MV-4-11 (cell line): ENCODE measurements at regions not wholly inside any gene's neighbourhood (a gene's known extent, or its start where the extent isn't known, plus 50 kb on each side); places are given as distances from the start of the nearest gene placed in this dataset.
A peak's percentile ranks its signal among the peaks of the same experiment; 100 is the strongest.

Experiments
- DNase-seq: peaks from one replicate; lab custom pipeline; 2025; lab: John Stamatoyannopoulos, UW

DNA sequence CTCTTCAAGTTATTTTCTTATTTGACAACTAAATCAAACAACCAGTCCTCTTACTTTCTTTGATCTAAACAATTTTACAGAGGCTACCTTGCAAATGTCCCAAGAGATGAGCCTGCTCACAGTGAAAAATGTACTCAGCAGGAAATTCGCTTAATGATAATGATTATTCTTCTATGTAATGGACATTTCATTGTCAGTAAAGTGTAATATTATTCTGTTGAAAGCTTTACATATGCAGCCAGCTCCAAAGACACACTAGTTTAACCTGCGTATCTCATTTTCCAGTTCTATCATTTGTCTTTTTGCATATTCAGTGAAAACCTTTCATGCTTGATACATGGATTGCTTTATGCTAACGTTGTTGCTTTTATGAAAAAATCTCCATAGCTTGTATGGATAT is 758.7 kb upstream of the ZNF608 start:
- DNase-seq, result no peak

DNA sequence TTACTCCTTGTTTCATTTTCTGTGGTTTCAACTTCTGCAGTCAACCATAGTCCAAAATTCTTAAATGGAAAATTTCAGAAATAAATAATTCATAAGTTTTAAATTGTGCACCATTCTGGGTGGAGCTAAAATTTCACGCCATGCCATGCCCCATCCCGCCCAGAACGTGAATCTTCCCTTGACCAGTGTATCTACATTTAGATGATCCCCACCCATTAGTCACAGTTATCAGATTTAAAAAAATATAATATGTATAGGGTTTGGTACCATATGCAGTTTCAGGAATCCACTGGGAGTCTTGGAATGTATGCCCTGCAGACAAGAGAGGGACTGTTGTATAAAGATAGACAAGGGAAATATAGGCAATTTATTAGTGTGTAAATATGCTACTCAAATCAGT is 759.7 kb upstream of the ZNF608 start:
- DNase-seq, result no peak

DNA sequence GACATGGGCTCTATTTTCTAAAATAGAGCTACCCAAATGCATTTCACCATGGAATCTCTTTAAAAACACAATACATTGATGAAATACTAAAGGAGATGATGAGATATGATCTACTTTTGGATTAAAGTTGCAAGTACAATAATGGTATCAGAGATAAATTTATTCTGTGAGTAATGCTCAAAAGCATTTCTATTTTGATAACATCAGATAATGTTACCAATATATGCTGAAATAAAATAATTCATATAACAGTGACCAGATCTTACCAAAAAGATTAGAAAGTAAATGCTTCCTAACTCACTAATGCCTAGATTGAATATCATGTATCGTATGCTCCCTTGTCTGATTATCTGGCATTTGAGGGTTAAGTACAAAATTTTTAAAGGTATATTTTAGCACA is 761.8 kb upstream of the ZNF608 start:
- no peak for DNase-seq

DNA sequence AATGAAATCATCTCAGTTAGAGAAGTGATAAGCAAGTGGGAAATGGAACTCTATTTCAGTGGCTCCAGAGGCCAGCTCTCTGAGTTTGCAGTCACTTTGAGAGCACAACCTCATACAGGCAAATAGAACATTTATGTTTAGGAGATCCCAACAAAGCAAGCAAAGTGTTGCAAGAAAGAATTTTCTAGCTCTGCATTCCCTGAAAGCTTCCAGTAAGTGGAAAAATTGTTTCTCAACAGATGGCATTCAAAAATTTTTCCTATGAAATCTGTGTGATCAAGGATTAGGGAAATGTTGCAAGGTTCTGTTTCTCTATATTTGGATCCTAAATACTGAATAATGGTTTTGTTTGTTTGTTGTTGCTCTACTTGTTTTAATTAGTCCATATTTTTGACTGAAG is 764.2 kb upstream of the ZNF608 start:
- DNase-seq, result peak; percentile 37

DNA sequence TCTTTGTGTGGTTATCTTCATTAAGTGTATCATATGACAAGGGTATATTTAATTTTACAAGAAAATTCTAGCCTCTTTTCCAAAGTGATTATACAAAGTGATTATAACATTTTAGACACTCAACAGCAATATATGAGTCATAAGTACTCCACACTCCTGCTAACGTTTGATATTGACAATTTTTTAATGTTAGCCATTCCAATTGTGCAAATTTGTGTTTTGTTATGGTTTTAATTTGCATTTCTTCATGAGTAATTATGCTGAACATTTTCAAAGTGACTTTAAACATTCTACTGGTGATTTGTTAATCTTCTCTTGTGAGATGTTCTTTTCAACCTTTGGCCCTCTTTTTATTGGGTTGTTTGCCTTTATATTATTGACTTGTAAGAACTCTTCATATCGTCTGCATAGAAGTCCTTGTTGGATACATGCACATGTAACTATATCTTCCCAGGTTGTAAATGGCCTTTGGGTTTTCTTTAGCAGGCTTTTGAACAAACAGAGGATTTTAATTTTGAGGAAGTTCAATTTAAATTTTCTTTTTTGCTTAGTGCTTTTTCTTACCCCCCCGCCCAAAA is 771.6 kb upstream of the ZNF608 start:
- DNase-seq, result no peak

DNA sequence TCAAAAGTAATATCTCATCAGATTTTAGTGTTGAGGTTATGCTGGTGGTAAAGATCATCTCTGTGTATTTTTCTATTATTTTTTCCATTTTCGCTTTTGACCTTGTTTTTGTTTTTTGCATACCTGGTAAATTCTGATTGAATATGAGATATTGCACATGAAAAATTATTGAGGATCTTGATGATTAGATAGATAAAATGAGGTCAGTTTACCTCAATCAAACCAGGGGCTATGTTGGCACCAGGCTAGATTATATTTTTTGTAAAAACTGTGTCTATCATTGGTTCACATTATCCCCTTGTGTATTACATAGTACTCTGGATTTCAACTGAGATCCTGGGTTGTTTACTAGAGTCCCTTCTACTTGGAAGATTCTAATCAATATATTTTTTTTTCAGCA is 774.9 kb upstream of the ZNF608 start:
- no peak for DNase-seq

DNA sequence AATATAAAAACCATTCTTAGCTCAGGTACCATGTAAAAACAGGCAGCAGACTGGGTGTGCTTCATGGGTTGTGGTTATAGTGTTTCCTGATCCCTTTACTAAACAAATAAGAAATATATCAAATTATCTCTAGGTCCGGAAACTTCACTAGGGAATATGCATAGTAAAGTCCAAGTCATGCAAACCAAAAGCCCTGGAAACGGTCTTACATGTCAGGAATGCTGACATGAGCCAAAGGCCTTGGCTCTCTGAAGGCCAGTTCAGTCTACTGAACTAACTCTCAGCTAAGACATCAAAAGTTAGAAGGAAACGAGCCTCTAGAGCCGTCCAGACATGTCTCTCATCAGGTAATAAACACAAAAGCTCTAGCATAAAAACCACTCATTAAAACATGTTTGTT is 778.9 kb upstream of the ZNF608 start:
- DNase-seq, result no peak

DNA sequence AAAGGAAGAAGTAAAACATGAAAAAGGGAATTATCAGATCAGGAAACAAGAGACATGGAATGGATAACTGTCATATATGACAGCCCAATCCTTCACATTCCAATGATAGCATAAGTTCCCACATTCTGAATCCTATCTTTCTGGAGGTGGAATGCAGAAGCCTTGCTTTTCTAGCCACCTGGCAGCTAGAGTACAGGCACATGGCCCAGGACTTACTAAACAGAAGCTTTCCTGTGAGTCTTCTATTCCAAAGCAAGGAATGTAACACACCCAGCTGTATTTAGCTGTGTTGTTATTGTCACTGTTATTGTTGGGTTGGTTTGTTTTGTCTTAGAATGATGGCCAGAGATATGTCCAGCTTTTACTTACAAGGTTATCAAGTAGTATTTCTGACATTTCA is 780.5 kb upstream of the ZNF608 start:
- no peak for DNase-seq

DNA sequence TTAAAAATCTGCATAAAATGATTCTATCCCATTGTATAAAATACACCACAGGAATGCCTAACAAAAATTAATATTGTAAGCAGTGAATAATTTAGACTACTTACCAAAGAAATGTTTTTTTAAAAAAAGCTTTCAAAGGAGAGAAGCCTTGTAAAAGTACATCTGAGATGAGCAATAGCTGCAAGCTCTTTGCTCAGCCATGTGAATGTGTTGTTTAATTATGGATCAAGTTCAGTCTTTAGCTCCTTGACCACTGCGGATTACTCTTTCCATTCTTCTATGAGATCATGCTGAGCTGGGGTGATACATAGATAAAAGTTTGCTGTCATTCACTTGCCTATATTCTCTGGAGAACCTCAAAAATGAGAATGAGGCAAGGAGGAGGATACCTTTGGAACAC is 782.4 kb upstream of the ZNF608 start:
- no peak for DNase-seq

DNA sequence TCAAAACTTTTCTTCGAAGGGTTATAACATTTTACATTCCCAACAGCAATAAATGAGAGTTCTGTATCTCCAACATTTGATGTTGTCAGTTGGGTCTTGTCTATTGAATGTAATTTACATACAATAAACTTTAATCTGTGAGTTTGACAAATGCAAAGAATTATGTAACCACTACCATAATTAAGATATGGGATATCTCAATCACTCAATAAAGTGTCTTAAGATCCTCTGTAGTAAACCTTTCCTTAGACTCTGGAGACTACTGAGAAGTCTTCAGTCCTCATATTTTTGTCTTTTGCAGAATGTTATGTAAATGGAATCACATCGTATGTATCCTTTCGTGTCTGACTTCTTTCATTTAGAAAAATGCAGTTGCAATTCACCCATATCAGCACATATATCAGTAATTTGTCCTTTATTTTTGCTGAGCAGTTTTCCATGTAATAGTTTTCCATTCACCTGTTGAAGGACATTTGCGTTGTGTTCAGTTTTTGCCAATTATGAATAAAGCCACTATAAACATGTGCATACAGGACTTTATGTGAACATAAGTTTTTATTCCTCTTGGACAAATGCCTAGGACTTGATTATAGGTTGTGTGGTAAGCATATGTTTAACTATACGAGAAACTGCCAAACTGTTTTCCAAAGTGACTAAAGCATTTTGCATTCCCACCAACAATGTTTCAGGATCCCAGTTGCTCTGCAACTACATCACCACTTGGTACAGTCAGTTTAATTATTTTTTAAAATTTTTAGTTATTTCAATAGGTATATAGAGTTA is 784.6 kb upstream of the ZNF608 start:
- no peak for DNase-seq

DNA sequence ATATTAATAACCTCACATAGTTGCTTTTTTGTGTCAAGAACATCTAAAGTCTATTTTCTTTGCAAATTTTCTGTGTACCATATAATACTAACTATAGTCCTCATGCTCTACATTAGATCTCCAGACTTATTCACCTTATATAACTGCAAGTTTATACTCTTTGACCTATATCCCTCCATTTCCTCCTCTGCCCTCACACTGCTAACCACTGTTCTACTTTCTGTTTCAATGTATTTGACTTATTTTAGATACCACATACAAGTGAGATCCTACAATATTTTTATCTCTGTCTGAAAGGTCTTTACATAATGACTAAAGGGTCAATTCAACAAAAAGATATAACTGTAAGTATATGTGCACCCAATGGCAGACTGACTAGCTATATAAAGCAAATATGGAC is 789.7 kb upstream of the ZNF608 start:
- DNase-seq, result peak; percentile 20

DNA sequence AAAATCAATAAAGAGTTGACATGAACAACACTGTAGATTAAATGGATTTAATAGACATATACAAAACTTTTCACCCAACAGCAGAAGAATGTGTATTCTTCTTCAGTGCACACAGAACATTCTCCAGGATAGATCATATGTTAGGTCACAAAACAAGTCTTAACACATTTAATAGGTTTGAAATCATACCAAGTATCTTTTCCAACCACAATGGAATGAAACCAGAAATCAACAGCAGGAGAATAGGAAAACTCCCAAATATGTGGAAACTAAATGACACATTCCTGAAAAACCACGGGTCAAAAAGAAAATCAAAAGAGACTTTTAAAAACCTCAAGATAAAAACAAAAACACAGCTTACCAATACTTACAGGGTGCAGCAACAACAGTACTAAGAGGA is 790.1 kb upstream of the ZNF608 start:
- no peak for DNase-seq

DNA sequence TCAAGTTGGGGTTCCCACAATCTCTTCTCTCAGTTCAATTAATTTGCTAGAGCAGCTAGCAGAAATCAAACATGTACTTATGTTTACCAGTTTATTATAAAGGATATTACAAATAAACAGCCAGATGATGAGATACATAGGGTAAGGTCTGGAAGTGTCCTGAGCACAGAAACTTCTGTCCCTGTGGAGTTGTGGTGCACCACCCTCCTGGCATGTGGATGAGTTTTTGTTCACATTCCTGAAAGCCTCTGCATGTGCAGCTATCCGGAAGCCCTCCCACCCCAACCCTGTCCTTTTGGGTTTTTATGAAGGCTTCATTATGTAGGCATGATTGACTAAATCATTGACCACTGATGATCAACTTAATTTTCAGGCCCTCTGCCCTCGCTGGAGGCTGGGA is 791.2 kb upstream of the ZNF608 start:
- DNase-seq, result no peak

DNA sequence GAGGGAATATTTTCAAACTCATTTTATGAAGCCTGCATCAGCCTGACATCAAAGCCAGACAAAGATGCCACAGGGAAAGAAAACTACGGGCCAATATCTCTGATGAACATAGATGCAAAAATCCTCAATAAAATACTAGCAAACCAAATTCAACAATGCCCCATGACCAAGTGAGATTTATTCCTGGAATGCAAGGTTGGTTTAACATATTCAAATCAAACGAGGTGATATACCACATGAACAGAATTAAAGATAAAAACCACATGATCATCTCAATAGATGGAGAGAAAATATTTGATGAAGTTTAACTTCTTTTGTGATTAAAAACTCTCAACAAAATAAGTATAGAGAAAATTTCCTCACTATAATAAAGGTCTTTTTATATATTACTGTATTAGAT is 792.0 kb upstream of the ZNF608 start:
- no peak for DNase-seq

DNA sequence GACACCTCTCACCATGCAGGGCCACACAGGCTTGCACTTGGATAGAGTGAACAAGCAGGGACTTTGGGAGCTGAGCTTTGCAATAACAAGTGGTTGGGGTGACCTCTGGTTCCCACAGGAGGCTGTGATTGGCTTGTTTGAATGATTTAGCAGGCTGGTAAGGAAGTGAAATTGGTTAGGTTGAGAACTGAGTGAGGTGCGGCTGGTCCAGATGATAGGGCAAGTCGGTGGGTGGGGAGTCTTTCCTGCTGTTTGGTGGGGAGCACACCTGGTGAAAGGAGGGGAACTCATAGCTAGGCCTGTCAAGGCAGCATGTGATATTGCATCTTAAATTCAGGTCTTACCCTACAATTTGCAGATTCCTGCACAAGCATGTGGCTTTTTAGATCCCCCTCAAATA is 794.6 kb upstream of the ZNF608 start:
- DNase-seq, result no peak

DNA sequence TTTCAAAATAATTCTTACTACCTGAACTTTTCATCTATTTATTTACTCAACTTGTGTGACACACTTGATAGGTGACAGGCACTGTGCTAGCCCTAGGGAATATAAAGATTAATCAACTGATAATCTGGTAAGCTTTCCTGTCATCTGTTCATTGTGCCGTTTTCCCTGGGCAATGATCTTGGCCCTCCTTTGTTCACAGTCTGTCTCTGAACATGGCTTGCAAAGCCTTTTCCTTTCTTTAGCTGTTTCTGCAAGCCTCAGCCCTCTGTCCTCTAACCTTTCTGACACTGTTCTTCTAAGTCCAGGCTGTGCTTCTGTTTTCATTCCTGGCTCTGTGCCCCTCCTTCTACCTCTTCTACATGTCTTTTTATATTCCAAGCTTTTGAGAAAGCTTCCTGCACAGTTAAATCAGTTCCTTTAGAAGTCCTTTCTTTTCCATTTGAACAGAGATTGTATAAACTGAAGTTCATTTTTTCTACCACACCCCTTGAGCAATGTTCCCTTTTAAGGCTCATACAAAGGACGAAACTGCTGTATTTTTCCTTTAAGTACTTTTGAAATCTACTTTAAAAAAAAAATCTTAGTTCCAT is 803.0 kb upstream of the ZNF608 start:
- no peak for DNase-seq

DNA sequence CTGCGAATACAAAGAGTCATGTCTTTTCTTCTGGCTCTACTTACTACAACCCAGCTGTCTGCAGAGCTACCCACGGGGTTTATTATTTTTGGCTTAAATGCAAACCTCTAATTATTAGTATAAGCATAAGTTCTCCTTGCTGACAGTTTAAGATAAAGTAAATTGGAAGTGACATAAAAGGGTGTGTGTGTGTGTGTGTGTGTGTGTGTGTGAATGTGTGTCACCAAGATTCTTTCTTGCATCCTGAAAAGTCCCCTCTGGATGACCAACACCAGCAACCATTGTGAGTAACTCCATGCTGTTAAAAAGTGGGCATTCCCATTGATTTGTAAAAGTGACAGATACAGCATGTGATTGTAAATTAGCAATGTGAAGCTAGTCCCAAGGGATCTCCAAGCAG is 803.8 kb upstream of the ZNF608 start:
- no peak for DNase-seq

DNA sequence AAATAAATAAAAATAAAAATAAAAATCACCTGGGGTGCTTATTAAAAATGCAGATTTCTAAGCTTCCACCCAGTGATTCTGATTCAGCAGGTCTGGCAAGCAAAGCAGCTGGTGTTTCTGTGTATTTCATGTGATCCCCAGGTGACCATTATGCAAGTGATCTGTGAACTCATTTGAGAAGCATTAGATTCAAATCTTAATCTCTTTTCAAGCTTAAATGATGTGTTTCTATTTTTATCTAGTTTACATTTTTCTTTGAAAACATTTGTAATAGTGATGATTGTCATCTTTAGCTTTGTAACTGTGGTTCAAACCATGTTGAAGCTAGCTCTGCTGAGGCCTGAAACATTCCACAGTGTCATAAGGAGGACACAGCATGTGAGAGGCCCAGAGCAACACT is 804.8 kb upstream of the ZNF608 start:
- DNase-seq, result no peak

DNA sequence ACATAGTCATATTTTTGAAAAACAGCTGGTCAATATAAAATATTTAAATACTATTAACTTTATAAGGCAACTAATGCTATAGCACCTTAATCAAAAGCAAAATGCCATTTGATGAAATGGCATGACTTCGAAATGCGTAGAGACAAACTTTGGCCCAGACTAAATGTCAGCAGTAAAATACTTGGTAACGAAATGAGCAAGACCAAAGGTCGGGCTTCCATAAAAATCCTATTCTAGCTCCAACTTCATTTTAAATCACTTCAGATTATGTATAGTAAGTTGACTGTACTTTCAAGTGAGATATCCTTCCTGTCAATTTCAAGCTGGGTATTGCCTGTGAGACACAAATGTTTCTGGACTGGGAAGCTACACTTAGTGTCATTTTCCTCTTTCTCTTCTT is 805.4 kb upstream of the ZNF608 start:
- no peak for DNase-seq

DNA sequence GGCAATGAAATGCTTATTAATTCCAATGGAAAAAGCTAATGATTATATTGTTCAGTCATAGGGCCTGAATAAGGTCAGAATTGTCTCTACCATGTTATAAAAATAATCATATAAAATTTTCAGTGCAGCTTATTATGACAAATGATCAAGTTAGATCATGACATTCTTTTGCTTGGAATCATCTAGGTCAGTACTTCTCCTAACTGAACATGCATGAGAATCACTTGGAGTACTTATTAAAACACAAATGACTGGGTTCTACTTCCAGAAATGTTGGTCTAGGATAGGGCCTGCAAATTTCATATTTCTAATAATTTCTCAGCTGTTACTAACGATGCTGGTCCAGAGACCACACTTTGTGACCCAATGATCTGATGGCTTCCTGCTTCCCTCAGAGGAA is 806.0 kb upstream of the ZNF608 start:
- DNase-seq, result no peak

DNA sequence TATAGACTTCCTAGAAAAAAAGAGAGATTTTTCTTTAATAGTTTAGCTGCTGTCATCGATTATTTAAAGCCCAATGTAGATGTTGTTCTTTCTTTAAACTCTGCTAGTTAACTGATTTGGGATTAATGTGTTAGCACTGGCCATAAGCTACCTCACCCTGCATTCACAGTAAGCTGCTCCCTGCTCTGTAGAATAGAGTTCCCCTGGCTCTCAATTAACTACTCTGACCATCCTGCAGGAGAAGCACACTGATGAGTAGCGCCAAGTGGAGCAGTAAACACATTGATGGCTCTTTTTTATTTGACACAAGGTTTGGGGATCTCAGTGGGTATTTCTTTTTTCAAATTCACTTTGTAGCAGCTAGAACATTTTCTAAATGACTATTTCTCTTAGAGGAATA is 807.9 kb upstream of the ZNF608 start:
- DNase-seq, result no peak

DNA sequence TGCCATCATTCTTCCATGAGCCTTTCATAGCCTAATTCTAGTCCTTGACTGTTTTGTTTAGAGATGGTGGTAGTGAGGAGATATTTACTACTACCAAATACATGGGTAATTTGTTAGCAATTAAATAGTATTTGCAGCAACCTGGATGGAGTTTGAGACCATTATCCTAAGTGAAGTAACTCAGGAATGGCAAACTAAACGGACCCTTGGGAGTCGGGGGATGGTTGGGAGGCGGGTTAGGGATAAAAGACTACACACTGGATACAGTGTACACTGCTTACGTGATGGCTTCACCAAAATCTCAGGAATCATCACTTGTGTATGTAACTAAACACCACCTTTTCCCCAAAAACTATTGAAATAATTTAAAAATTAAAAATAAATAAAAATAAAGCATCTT is 809.2 kb upstream of the ZNF608 start:
- DNase-seq, result no peak

DNA sequence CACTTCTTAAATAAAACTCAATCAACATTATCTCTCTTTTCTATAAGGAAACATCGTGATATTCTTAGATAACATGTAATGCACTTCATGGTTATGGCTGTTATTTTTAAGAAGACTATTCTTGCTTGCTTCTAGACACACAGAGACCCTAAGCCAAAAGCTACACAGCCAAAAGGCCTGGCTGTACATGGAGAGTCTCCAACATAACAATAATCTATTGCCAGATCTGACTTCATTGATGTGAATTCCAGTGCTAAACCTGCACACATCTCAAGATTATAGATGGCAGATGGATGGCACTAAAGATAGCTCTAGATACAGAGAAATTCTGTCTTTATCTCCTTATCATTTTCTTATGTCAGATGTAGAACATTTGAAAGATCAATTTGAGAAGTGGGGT is 811.6 kb upstream of the ZNF608 start:
- no peak for DNase-seq

DNA sequence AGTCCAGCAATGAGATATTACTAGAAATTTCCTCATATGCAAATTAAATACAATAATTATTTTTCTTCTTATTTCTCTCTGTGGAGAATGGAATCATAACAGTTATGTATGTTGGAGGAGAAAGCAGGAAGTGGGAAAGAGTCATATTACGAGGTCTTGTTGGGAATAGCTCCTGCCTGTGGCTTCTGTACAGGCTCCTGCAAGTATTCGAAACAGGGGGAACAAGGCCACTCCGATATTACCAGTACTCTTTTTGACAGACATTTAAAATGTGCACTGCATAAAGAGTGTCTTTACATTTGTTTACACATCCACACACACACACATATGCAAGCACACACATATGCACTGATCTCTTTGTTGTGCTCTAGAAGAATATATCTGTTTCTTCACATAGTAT is 812.0 kb upstream of the ZNF608 start:
- DNase-seq, result no peak
